Type B pancreatic cell (in vitro differentiated cells): ENCODE measurements at regions not wholly inside any gene's neighbourhood (a gene's known extent, or its start where the extent isn't known, plus 50 kb on each side); places are given as distances from the start of the nearest gene placed in this dataset.

Source experiments
- DNase-seq: peaks from one replicate; pipeline ENCODE4 v3.0.0; 2021; ENCODE audit warnings: mixed read lengths; ENCODE audit not compliant: unreplicated experiment; ENCODE audit errors: extremely low spot score
- H3K27ac Mint-ChIP-seq: 2 replicates; pipeline ENCODE4 v1.8.0; 2021; ENCODE audit warnings: mild to moderate bottlenecking, mixed read lengths
- H3K27me3 Mint-ChIP-seq: 2 replicates; pipeline ENCODE4 v1.8.0; 2021; ENCODE audit warnings: mixed read lengths
- H3K36me3 Mint-ChIP-seq: 2 replicates; pipeline ENCODE4 v1.8.0; 2021; ENCODE audit warnings: mixed read lengths
- H3K4me1 Mint-ChIP-seq: one replicate; pipeline ENCODE4 v1.8.0; 2021; ENCODE audit warnings: mixed read lengths; ENCODE audit not compliant: unreplicated experiment
- H3K4me3 Mint-ChIP-seq: 2 replicates; pipeline ENCODE4 v1.8.0; 2021; ENCODE audit warnings: mild to moderate bottlenecking, mixed read lengths
- H3K9me3 Mint-ChIP-seq: 2 replicates; pipeline ENCODE4 v1.8.0; 2021; ENCODE audit warnings: mixed read lengths
- CTCF ChIP-seq: fragments of 200-600 bp; sonication (generic); conservative IDR thresholded peaks from 2 replicates; pipeline ENCODE4 v1.5.0; 2021; ENCODE audit warnings: antibody characterized with exemption, mild to moderate bottlenecking

GRCh38 chr11:92409956-92410355, 185.3 kb downstream of the FAT3 start:
- H3K9me3 Mint-ChIP-seq = peaks cover 3% of the 10 kb centered on the region
- TF ChIP-seq CTCF = no peak
- no peaks in the 10 kb centered on the region for H3K27me3 Mint-ChIP-seq
- peaks cover 3% of the 10 kb centered on the region for H3K36me3 Mint-ChIP-seq
- no peak for DNase-seq
- H3K4me1 Mint-ChIP-seq = peaks cover 32% of the 10 kb centered on the region
- peak overlapping the region; percentile 24 for H3K27ac Mint-ChIP-seq
- H3K4me3 Mint-ChIP-seq = peak overlapping the region; percentile 20

GRCh38 chr11:92410526-92410925, 185.9 kb downstream of the FAT3 start:
- no peaks in the 10 kb centered on the region for H3K36me3 Mint-ChIP-seq
- H3K27ac Mint-ChIP-seq = peak overlapping the region; percentile 7
- H3K4me3 Mint-ChIP-seq = no peak overlapping the region
- H3K9me3 Mint-ChIP-seq = no peaks in the 10 kb centered on the region
- H3K27me3 Mint-ChIP-seq = no peaks in the 10 kb centered on the region
- TF ChIP-seq CTCF = no peak
- H3K4me1 Mint-ChIP-seq = peaks cover 32% of the 10 kb centered on the region
- no peak for DNase-seq

- Mint-ChIP-seq H3K27ac (no peak overlapping the region), H3K36me3 (no peaks in the 10 kb centered on the region), H3K27me3 (no peaks in the 10 kb centered on the region), H3K9me3 (no peaks in the 10 kb centered on the region), H3K4me1 (peaks cover 34% of the 10 kb centered on the region), H3K4me3 (no peak overlapping the region)
- DNase-seq = no peak
- no peak for TF ChIP-seq CTCF
Observed at GRCh38 chr11:92411431-92411830, 186.8 kb downstream of the FAT3 start.

GRCh38 chr11:92413757-92414513, 189.3 kb downstream of the FAT3 start:
- Mint-ChIP-seq H3K27ac (no peak overlapping the region), H3K4me3 (no peak overlapping the region), H3K27me3 (no peaks in the 10 kb centered on the region), H3K9me3 (peaks cover 5% of the 10 kb centered on the region), H3K36me3 (no peaks in the 10 kb centered on the region), H3K4me1 (peaks cover 35% of the 10 kb centered on the region)
- DNase-seq = no peak
- no peak for TF ChIP-seq CTCF

- Mint-ChIP-seq H3K9me3 (peaks cover 5% of the 10 kb centered on the region), H3K27me3 (no peaks in the 10 kb centered on the region), H3K4me3 (no peak overlapping the region), H3K4me1 (peaks cover 25% of the 10 kb centered on the region), H3K36me3 (no peaks in the 10 kb centered on the region), H3K27ac (peak overlapping the region; percentile 72)
- no peak for DNase-seq
- TF ChIP-seq CTCF = no peak
Observed at GRCh38 chr11:92416971-92417725, 192.5 kb downstream of the FAT3 start.
